OCI-LY7 (cell line): ENCODE measurements at regions not wholly inside any gene's neighbourhood (a gene's known extent, or its start where the extent isn't known, plus 50 kb on each side); places are given as distances from the start of the nearest gene placed in this dataset.

ENCODE experiments used
- BruUV-seq: library from RNA; stranded (reverse); fragments of 400-500 nt; replicated peaks from 2 replicates; lab custom pipeline; 2021; lab: Mats Ljungman, UMichigan
- CTCF ChIA-PET: fragments of 300-600 bp; sonication (Branson Sonifier 250); formaldehyde crosslinking; loops from one replicate; lab custom pipeline; 2022; ENCODE audit warnings: antibody characterized with exemption; ENCODE audit not compliant: unreplicated experiment; lab: Charles Lee
- POLR2A ChIA-PET: fragments of 300-600 bp; sonication (Branson Sonifier 250); formaldehyde crosslinking; loops from one replicate; lab custom pipeline; 2022; ENCODE audit warnings: antibody characterized with exemption; lab: Charles Lee
- DNase-seq: peaks from one replicate; pipeline ENCODE4 v3.0.0-alpha.2; 2015; ENCODE audit warnings: low spot score
- H2AFZ ChIP-seq: fragments of 200-600 bp; sonication (generic), shearing (Covaris generic); 2 replicates; pipeline ENCODE4 v1.6.1; 2014; ENCODE audit warnings: mild to moderate bottlenecking, antibody characterized with exemption, low read length, moderate library complexity
- H3K27ac ChIP-seq: fragments of 200-600 bp; sonication (generic); 2 replicates; pipeline ENCODE4 v1.5.1; 2014; ENCODE audit warnings: mixed run types, low read depth, mild to moderate bottlenecking, moderate library complexity, low read length, inconsistent platforms; ENCODE audit not compliant: poor library complexity, severe bottlenecking
- H3K36me3 ChIP-seq: fragments of 200-600 bp; sonication (generic); 2 replicates; pipeline ENCODE4 v1.6.1; 2014; ENCODE audit warnings: mild to moderate bottlenecking, antibody characterized with exemption, low read length, moderate library complexity, mixed read lengths; ENCODE audit not compliant: insufficient read depth
- H3K4me1 ChIP-seq: fragments of 200-600 bp; sonication (generic); 2 replicates; pipeline ENCODE4 v1.5.1; 2014; ENCODE audit warnings: mild to moderate bottlenecking, low read length; ENCODE audit not compliant: insufficient read depth, poor library complexity, severe bottlenecking
- H3K4me2 ChIP-seq: fragments of 200-600 bp; sonication (generic); 2 replicates; pipeline ENCODE4 v1.6.1; 2014; ENCODE audit warnings: mild to moderate bottlenecking, low read length
- H3K4me3 ChIP-seq: fragments of 200-600 bp; sonication (generic); 2 replicates; pipeline ENCODE4 v1.5.1; 2014; ENCODE audit warnings: mild to moderate bottlenecking, low read depth, low read length; ENCODE audit not compliant: poor library complexity, severe bottlenecking
- H3K79me2 ChIP-seq: fragments of 200-600 bp; sonication (generic); 2 replicates; pipeline ENCODE4 v1.6.1; 2016; ENCODE audit warnings: low read depth, mild to moderate bottlenecking, low read length, moderate library complexity, mixed read lengths; ENCODE audit not compliant: insufficient read depth
- H3K9me2 ChIP-seq: fragments of 200-600 bp; sonication (generic); 2 replicates; pipeline ENCODE4 v1.6.1; 2016; ENCODE audit warnings: mild to moderate bottlenecking, low read length, mixed read lengths; ENCODE audit not compliant: insufficient read depth
- H3K9me3 ChIP-seq: fragments of 200-600 bp; sonication (generic); 2 replicates; pipeline ENCODE4 v1.6.1; 2014; ENCODE audit warnings: mild to moderate bottlenecking, mixed run types, low read length, mixed read lengths
- H4K20me1 ChIP-seq: fragments of 200-600 bp; sonication (generic); 2 replicates; pipeline ENCODE4 v1.6.1; 2014; ENCODE audit warnings: mild to moderate bottlenecking, antibody characterized with exemption, low read length, moderate library complexity, mixed read lengths; ENCODE audit not compliant: insufficient read depth
- CTCF ChIP-seq: fragments of 200-600 bp; sonication (generic); conservative IDR thresholded peaks from 2 replicates; pipeline ENCODE4 v1.5.1; 2014; ENCODE audit warnings: mild to moderate bottlenecking, antibody characterized with exemption, low read length, moderate library complexity, mixed read lengths
- EZH2phosphoT487 ChIP-seq: fragments of 200-600 bp; sonication (generic); IDR thresholded peaks from 2 replicates; pipeline ENCODE4 v1.6.1; 2018; ENCODE audit warnings: low read depth, borderline replicate concordance, mild to moderate bottlenecking, mixed run types, antibody characterized with exemption, low read length, moderate library complexity, mixed read lengths
- intact Hi-C: fragments of 100-400 bp; cut with micrococcal nuclease; formaldehyde crosslinking; loops from one replicate; pipeline ENCODE4 v1.10.0; 2022; ENCODE audit not compliant: unreplicated experiment

GRCh38 chr15:77717333-77717990, 84.8 kb upstream of the LINGO1 start:
- no peak for TF ChIP-seq CTCF
- TF ChIP-seq EZH2phosphoT487 = no peak
- no peak overlapping the region for H3K4me3 ChIP-seq
- H2AFZ ChIP-seq = no peak overlapping the region
- POLR2A ChIA-PET = interaction anchor here (0.6 kb wide), 1 partner anchor 1589 kb away, joined by 3 read pairs; no protein-coding TSS in a partner anchor
- no peak for DNase-seq
- intact Hi-C loops = no loop called here
- H3K36me3 ChIP-seq = no peaks in the 10 kb centered on the region
- no peaks in the 10 kb centered on the region for H3K9me3 ChIP-seq
- no TSS peak for BruUV-seq
- CTCF ChIA-PET = no interaction called here
- H3K9me2 ChIP-seq = no peaks in the 10 kb centered on the region
- no peak overlapping the region for H3K27ac ChIP-seq
- no peaks in the 10 kb centered on the region for H3K4me1 ChIP-seq
- H3K79me2 ChIP-seq = no peaks in the 10 kb centered on the region
- H4K20me1 ChIP-seq = no peaks in the 10 kb centered on the region
- no peak overlapping the region for H3K4me2 ChIP-seq

- Histone ChIP-seq H3K79me2 (no peaks in the 10 kb centered on the region), H3K36me3 (no peaks in the 10 kb centered on the region), H3K9me2 (no peaks in the 10 kb centered on the region), H3K4me1 (no peaks in the 10 kb centered on the region), H3K27ac (no peak overlapping the region), H3K4me3 (no peak overlapping the region), H2AFZ (no peak overlapping the region), H4K20me1 (no peaks in the 10 kb centered on the region), H3K9me3 (no peaks in the 10 kb centered on the region), H3K4me2 (no peak overlapping the region)
- TF ChIP-seq EZH2phosphoT487 (no peak), CTCF (no peak)
- intact Hi-C loops = no loop called here
- ChIA-PET POLR2A (interaction anchor here (0.8 kb wide), 1 partner anchor 665 kb away, joined by 3 read pairs; no protein-coding TSS in a partner anchor), CTCF (no interaction called here)
- BruUV-seq = no TSS peak
- no peak for DNase-seq
Measured at GRCh38 chr15:77716632-77717332, 84.1 kb upstream of the LINGO1 start.

- ChIA-PET CTCF (no interaction called here), POLR2A (interaction anchor here (0.7 to 0.8 kb wide), 2 partner anchors 92 to 664 kb away, joined by 3 read pairs; no protein-coding TSS in a partner anchor)
- no peaks in the 10 kb centered on the region for H3K9me3 ChIP-seq
- H3K9me2 ChIP-seq = no peaks in the 10 kb centered on the region
- H3K4me1 ChIP-seq = no peaks in the 10 kb centered on the region
- no peak for DNase-seq
- H3K4me2 ChIP-seq = no peak overlapping the region
- no peak overlapping the region for H3K4me3 ChIP-seq
- intact Hi-C loops = no loop called here
- H2AFZ ChIP-seq = no peak overlapping the region
- no peaks in the 10 kb centered on the region for H3K36me3 ChIP-seq
- H3K79me2 ChIP-seq = no peaks in the 10 kb centered on the region
- H4K20me1 ChIP-seq = no peaks in the 10 kb centered on the region
- BruUV-seq = no TSS peak
- H3K27ac ChIP-seq = no peak overlapping the region
- TF ChIP-seq CTCF = no peak
- no peak for TF ChIP-seq EZH2phosphoT487
Measured at GRCh38 chr15:77715860-77716259, 83.1 kb upstream of the LINGO1 start.
